DOHH2 (cell line): ENCODE measurements at regions not wholly inside any gene's neighbourhood (a gene's known extent, or its start where the extent isn't known, plus 50 kb on each side); places are given as distances from the start of the nearest gene placed in this dataset.

Experiments used
- H3F3A ChIP-seq: fragments of 200-600 bp; sonication (generic), shearing (Covaris generic); 2 replicates; pipeline ENCODE4 v1.6.0; 2016; ENCODE audit warnings: antibody characterized with exemption, mild to moderate bottlenecking; ENCODE audit not compliant: control insufficient read depth, insufficient read depth
- H3K27ac ChIP-seq: fragments of 200-600 bp; sonication (generic); 2 replicates; pipeline ENCODE4 v1.5.1; 2014; ENCODE audit warnings: low read depth, mild to moderate bottlenecking, low read length, moderate library complexity
- H3K27me3 ChIP-seq: fragments of 200-600 bp; sonication (generic); 2 replicates; pipeline ENCODE4 v1.6.1; 2014; ENCODE audit warnings: mild to moderate bottlenecking, low read length, mixed read lengths; ENCODE audit not compliant: control insufficient read depth
- H3K36me3 ChIP-seq: fragments of 200-600 bp; sonication (generic); 2 replicates; pipeline ENCODE4 v1.6.1; 2014; ENCODE audit warnings: mild to moderate bottlenecking, low read length, moderate library complexity, mixed read lengths; ENCODE audit not compliant: control insufficient read depth
- H3K4me1 ChIP-seq: fragments of 200-600 bp; sonication (generic); 2 replicates; pipeline ENCODE4 v1.6.1; 2014; ENCODE audit warnings: mild to moderate bottlenecking, low read length, mixed read lengths; ENCODE audit not compliant: control insufficient read depth
- H3K4me2 ChIP-seq: fragments of 200-600 bp; sonication (generic); 2 replicates; pipeline ENCODE4 v1.6.0; 2014; ENCODE audit warnings: mild to moderate bottlenecking, low read length, moderate library complexity
- H3K4me3 ChIP-seq: fragments of 200-600 bp; sonication (generic); 2 replicates; pipeline ENCODE4 v1.5.1; 2014; ENCODE audit warnings: mild to moderate bottlenecking, low read length, mixed read lengths
- H3K79me2 ChIP-seq: fragments of 200-600 bp; sonication (generic); 2 replicates; pipeline ENCODE4 v1.6.1; 2014; ENCODE audit warnings: mild to moderate bottlenecking, low read length, mixed read lengths; ENCODE audit not compliant: control insufficient read depth
- H3K9me2 ChIP-seq: fragments of 200-600 bp; sonication (generic); replicated peaks from 2 replicates; pipeline ENCODE4 v1.6.1; 2014; ENCODE audit warnings: mild to moderate bottlenecking, low read length, mixed read lengths; ENCODE audit not compliant: control insufficient read depth
- H3K9me3 ChIP-seq: fragments of 200-600 bp; sonication (generic); 2 replicates; pipeline ENCODE4 v1.6.1; 2014; ENCODE audit warnings: antibody characterized with exemption, low read length, mixed read lengths; ENCODE audit not compliant: control insufficient read depth, insufficient read depth
- H4K20me1 ChIP-seq: fragments of 200-600 bp; sonication (generic); 2 replicates; pipeline ENCODE4 v1.6.0; 2014; ENCODE audit warnings: low read depth, mild to moderate bottlenecking, antibody characterized with exemption, low read length, moderate library complexity; ENCODE audit not compliant: control insufficient read depth, insufficient read depth
- EZH2phosphoT487 ChIP-seq: fragments of 200-600 bp; sonication (generic); IDR thresholded peaks from 2 replicates; pipeline ENCODE4 v1.6.1; 2017; ENCODE audit warnings: borderline replicate concordance, mild to moderate bottlenecking, antibody characterized with exemption, low read length, moderate library complexity, mixed read lengths
- TF ChIP-seq, protein P1 (sequence below): fragments of 200-600 bp; sonication (generic); IDR thresholded peaks from one replicate; pipeline ENCODE4 v1.5.1; 2014; ENCODE audit warnings: antibody characterized with exemption, mild to moderate bottlenecking, low read depth, low read length; ENCODE audit not compliant: poor library complexity, severe bottlenecking

DNA sequence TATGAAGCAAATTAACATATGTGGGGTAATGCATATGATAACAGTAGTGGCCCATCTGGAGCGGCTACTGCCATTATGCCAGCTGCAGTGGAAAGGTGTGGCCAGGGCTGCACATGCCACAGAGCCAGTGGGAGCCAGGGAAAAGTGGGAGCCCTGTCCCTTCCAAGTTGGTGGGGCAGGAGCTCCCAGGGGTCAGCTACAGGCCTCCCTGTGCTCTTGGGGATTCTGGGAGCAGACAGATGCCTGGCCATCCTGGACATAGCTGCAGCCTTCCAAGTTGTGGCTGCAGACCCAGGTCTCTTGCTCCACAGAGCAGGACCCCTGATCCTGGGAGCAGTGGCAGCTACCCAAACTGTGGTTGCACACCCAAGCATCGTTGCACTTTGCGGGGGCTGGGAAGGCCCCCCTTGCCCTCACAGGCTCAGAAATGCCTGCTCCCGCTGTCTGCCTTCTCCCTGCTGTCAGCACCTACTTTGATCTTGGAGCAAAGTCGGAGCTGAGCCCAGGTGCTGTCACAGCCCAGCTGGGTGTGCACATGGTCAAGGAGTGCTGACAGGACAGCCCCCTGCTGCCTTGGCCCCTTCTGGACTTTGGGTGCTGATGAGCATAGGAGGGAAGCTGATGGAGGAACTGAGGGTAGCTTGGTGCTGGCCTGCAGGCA is 67.8 kb downstream of the NAA11 start:
- no peak overlapping the region for H3K4me3 ChIP-seq
- no peaks in the 10 kb centered on the region for H3F3A ChIP-seq
- no peaks in the 10 kb centered on the region for H3K9me2 ChIP-seq
- no peaks in the 10 kb centered on the region for H4K20me1 ChIP-seq
- no peak overlapping the region for H3K4me2 ChIP-seq
- no peaks in the 10 kb centered on the region for H3K27me3 ChIP-seq
- no peaks in the 10 kb centered on the region for H3K9me3 ChIP-seq
- no peak overlapping the region for H3K27ac ChIP-seq
- H3K79me2 ChIP-seq: no peaks in the 10 kb centered on the region
- H3K4me1 ChIP-seq: no peaks in the 10 kb centered on the region
- TF ChIP-seq EZH2phosphoT487: no peak
- TF ChIP-seq, protein P1, sequence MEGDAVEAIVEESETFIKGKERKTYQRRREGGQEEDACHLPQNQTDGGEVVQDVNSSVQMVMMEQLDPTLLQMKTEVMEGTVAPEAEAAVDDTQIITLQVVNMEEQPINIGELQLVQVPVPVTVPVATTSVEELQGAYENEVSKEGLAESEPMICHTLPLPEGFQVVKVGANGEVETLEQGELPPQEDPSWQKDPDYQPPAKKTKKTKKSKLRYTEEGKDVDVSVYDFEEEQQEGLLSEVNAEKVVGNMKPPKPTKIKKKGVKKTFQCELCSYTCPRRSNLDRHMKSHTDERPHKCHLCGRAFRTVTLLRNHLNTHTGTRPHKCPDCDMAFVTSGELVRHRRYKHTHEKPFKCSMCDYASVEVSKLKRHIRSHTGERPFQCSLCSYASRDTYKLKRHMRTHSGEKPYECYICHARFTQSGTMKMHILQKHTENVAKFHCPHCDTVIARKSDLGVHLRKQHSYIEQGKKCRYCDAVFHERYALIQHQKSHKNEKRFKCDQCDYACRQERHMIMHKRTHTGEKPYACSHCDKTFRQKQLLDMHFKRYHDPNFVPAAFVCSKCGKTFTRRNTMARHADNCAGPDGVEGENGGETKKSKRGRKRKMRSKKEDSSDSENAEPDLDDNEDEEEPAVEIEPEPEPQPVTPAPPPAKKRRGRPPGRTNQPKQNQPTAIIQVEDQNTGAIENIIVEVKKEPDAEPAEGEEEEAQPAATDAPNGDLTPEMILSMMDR: no peak
- H3K36me3 ChIP-seq: no peaks in the 10 kb centered on the region

DNA sequence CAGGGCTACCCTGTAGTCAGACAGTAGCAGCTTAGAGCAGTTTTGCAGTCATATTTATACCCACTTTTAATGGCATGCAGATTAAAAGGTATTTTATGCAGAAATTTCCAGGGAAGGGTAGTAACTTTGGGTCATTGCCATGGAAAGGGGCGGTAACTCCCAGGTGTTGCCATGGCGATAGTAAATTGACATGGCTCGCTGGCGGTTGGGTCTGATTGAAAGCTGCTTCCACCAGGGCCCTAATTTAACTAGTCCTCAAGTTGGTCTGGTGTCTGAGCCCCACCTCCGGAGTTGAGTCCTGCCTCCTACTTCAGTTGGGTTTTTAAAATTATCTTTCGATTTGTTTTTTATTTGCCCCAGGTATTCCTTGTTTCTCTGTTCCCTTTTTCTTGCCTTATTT is 70.1 kb downstream of the NAA11 start:
- H3K79me2 ChIP-seq: no peaks in the 10 kb centered on the region

GRCh38 chr4:79253924-79254323 is 71.9 kb downstream of the NAA11 start:
- no peaks in the 10 kb centered on the region for H3K36me3 ChIP-seq
- H4K20me1 ChIP-seq: no peaks in the 10 kb centered on the region
- TF ChIP-seq, protein P1: no peak
- no peak for TF ChIP-seq EZH2phosphoT487
- H3F3A ChIP-seq: no peaks in the 10 kb centered on the region
- no peak overlapping the region for H3K4me3 ChIP-seq
- H3K27me3 ChIP-seq: no peaks in the 10 kb centered on the region
- no peaks in the 10 kb centered on the region for H3K4me1 ChIP-seq
- no peak overlapping the region for H3K4me2 ChIP-seq
- H3K79me2 ChIP-seq: no peaks in the 10 kb centered on the region
- no peaks in the 10 kb centered on the region for H3K9me3 ChIP-seq
- no peak overlapping the region for H3K27ac ChIP-seq
- no peaks in the 10 kb centered on the region for H3K9me2 ChIP-seq

More for the DNA sequence above, 70.1 kb downstream of the NAA11 start:
- no peaks in the 10 kb centered on the region for H3K27me3 ChIP-seq
- no peaks in the 10 kb centered on the region for H3K9me3 ChIP-seq
- TF ChIP-seq EZH2phosphoT487: no peak
- TF ChIP-seq, protein P1: no peak
- H3K4me3 ChIP-seq: no peak overlapping the region
- H3K9me2 ChIP-seq: no peaks in the 10 kb centered on the region
- no peaks in the 10 kb centered on the region for H3K36me3 ChIP-seq
- no peaks in the 10 kb centered on the region for H3F3A ChIP-seq
- H3K27ac ChIP-seq: no peak overlapping the region
- no peaks in the 10 kb centered on the region for H3K4me1 ChIP-seq
- H3K4me2 ChIP-seq: no peak overlapping the region
- H4K20me1 ChIP-seq: no peaks in the 10 kb centered on the region
